PC-9 (cell line): ENCODE measurements at regions not wholly inside any gene's neighbourhood (a gene's known extent, or its start where the extent isn't known, plus 50 kb on each side); places are given as distances from the start of the nearest gene placed in this dataset.

Experiments
- BruUV-seq: library from RNA; stranded (reverse); fragments of 400-500 nt; replicated peaks from 2 replicates; lab custom pipeline; 2021; lab: Mats Ljungman, UMichigan
- CTCF ChIA-PET: fragments of 300-600 bp; sonication (Branson Sonifier 250); formaldehyde crosslinking; loops from one replicate; lab custom pipeline; 2022; ENCODE audit warnings: antibody characterized with exemption; lab: Charles Lee
- POLR2A ChIA-PET: fragments of 300-600 bp; sonication (Branson Sonifier 250); formaldehyde crosslinking; loops from one replicate; lab custom pipeline; 2022; ENCODE audit warnings: antibody characterized with exemption; ENCODE audit not compliant: unreplicated experiment; lab: Charles Lee
- DNase-seq, 2 experiments: peaks; one replicate each; pipeline versions ENCODE4 v3.0.0 to v3.0.0-alpha.2; 2015 to 2022; ENCODE audit warnings: mixed read lengths in 1 of 2
- H2AFZ ChIP-seq: fragments of 200-600 bp; sonication (generic); 2 replicates; pipeline ENCODE4 v1.8.1; 2017; ENCODE audit warnings: antibody characterized with exemption
- H3F3A ChIP-seq: fragments of 200-600 bp; sonication (generic); 2 replicates; pipeline ENCODE4 v1.8.1; 2017; ENCODE audit warnings: antibody characterized with exemption, mild to moderate bottlenecking, low read depth; ENCODE audit not compliant: insufficient read depth
- H3K27ac ChIP-seq: fragments of 200-600 bp; sonication (generic); 2 replicates; pipeline ENCODE4 v1.6.1; 2016; ENCODE audit warnings: mixed run types
- H3K27me3 ChIP-seq: fragments of 200-600 bp; sonication (generic); 2 replicates; pipeline ENCODE4 v1.6.1; 2016; ENCODE audit warnings: low read depth, mixed run types; ENCODE audit not compliant: insufficient read depth
- H3K36me3 ChIP-seq: fragments of 200-600 bp; sonication (generic); 2 replicates; pipeline ENCODE4 v1.6.1; 2016; ENCODE audit warnings: low read depth, mixed run types
- H3K4me1 ChIP-seq: fragments of 200-600 bp; sonication (generic); replicated peaks from 2 replicates; pipeline ENCODE4 v1.6.1; 2016; ENCODE audit warnings: mixed run types; ENCODE audit not compliant: insufficient read depth
- H3K4me2 ChIP-seq: fragments of 200-600 bp; sonication (generic); 2 replicates; pipeline ENCODE4 v1.6.1; 2017; ENCODE audit warnings: mixed run types
- H3K4me3 ChIP-seq: fragments of 200-600 bp; sonication (generic); 2 replicates; pipeline ENCODE4 v1.6.1; 2016; ENCODE audit warnings: mixed run types
- H3K79me2 ChIP-seq: fragments of 200-600 bp; sonication (generic); 2 replicates; pipeline ENCODE4 v1.6.1; 2017; ENCODE audit warnings: low read depth, mixed run types
- H3K9me2 ChIP-seq: fragments of 200-600 bp; sonication (generic); 2 replicates; pipeline ENCODE4 v1.8.1; 2017; ENCODE audit warnings: mild to moderate bottlenecking; ENCODE audit not compliant: insufficient read depth
- H3K9me3 ChIP-seq: fragments of 200-600 bp; sonication (generic); 2 replicates; pipeline ENCODE4 v1.8.1; 2016; ENCODE audit warnings: low read depth; ENCODE audit not compliant: insufficient read depth
- H4K20me1 ChIP-seq: fragments of 200-600 bp; sonication (generic); 2 replicates; pipeline ENCODE4 v1.8.1; 2017; ENCODE audit not compliant: insufficient read depth
- CTCF ChIP-seq: fragments of 200-600 bp; sonication (generic); conservative IDR thresholded peaks from 2 replicates; pipeline ENCODE4 v1.6.1; 2017; ENCODE audit warnings: mixed run types, antibody characterized with exemption, mild to moderate bottlenecking, moderate library complexity
- EZH2 ChIP-seq: fragments of 200-600 bp; sonication (generic); IDR thresholded peaks from 2 replicates; pipeline ENCODE4 v1.8.0; 2017; ENCODE audit warnings: antibody characterized with exemption, low read depth
- intact Hi-C: fragments of 100-400 bp; cut with micrococcal nuclease; formaldehyde crosslinking; loops from one replicate; pipeline ENCODE4 v1.10.0; 2022; ENCODE audit not compliant: unreplicated experiment

GRCh38 chr15:70347321-70348225 lies 249.9 kb upstream of the TLE3 start:
- Histone ChIP-seq H3F3A (no peaks in the 10 kb centered on the region), H3K4me1 (no peaks in the 10 kb centered on the region), H3K9me3 (no peaks in the 10 kb centered on the region), H3K79me2 (no peaks in the 10 kb centered on the region), H3K27ac (no peak overlapping the region), H3K27me3 (no peaks in the 10 kb centered on the region), H3K4me3 (no peak overlapping the region), H3K9me2 (no peaks in the 10 kb centered on the region), H4K20me1 (no peaks in the 10 kb centered on the region), H3K36me3 (no peaks in the 10 kb centered on the region), H3K4me2 (no peak overlapping the region), H2AFZ (no peak overlapping the region)
- CTCF ChIA-PET = no interaction called here
- intact Hi-C loops = no loop called here
- no peak for TF ChIP-seq CTCF
- TF ChIP-seq EZH2 = no peak
- POLR2A ChIA-PET = no interaction called here
- no TSS peak for BruUV-seq
- no peak for DNase-seq

- H3K9me3 ChIP-seq = no peaks in the 10 kb centered on the region
- intact Hi-C loops = no loop called here
- H3K4me3 ChIP-seq = no peak overlapping the region
- no peak for TF ChIP-seq EZH2
- TF ChIP-seq CTCF = no peak
- BruUV-seq = no TSS peak
- no peaks in the 10 kb centered on the region for H3F3A ChIP-seq
- ChIA-PET CTCF (no interaction called here), POLR2A (no interaction called here)
- DNase-seq = no peak
- H3K9me2 ChIP-seq = no peaks in the 10 kb centered on the region
- H3K36me3 ChIP-seq = no peaks in the 10 kb centered on the region
- no peak overlapping the region for H3K27ac ChIP-seq
- no peak overlapping the region for H2AFZ ChIP-seq
- H4K20me1 ChIP-seq = no peaks in the 10 kb centered on the region
- H3K27me3 ChIP-seq = no peaks in the 10 kb centered on the region
- no peaks in the 10 kb centered on the region for H3K4me1 ChIP-seq
- no peak overlapping the region for H3K4me2 ChIP-seq
- no peaks in the 10 kb centered on the region for H3K79me2 ChIP-seq
These were observed 247.7 kb upstream of the TLE3 start for GRCh38 chr15:70345251-70346019.

- ChIA-PET POLR2A (no interaction called here), CTCF (no interaction called here)
- TF ChIP-seq EZH2 (no peak), CTCF (no peak)
- Histone ChIP-seq H3K79me2 (no peaks in the 10 kb centered on the region), H3K4me1 (no peaks in the 10 kb centered on the region), H2AFZ (no peak overlapping the region), H3K9me3 (no peaks in the 10 kb centered on the region), H4K20me1 (no peaks in the 10 kb centered on the region), H3K27ac (no peak overlapping the region), H3K4me3 (no peak overlapping the region), H3K36me3 (no peaks in the 10 kb centered on the region), H3K27me3 (no peaks in the 10 kb centered on the region), H3F3A (no peaks in the 10 kb centered on the region), H3K4me2 (no peak overlapping the region), H3K9me2 (no peaks in the 10 kb centered on the region)
- no peak for DNase-seq
- intact Hi-C loops = no loop called here
- no TSS peak for BruUV-seq
These were observed 246.9 kb upstream of the TLE3 start for GRCh38 chr15:70344666-70345065.
